BJ (cell line): ENCODE measurements at regions not wholly inside any gene's neighbourhood (a gene's known extent, or its start where the extent isn't known, plus 50 kb on each side); places are given as distances from the start of the nearest gene placed in this dataset.

ENCODE experiments used
- CTCF ChIA-PET: fragments of 350-600 bp; formaldehyde crosslinking; extraction: SDS; loops from one replicate; lab custom pipeline; 2021; ENCODE audit warnings: antibody characterized with exemption, inconsistent platforms; lab: Yijun Ruan, JAX
- POLR2A ChIA-PET: fragments of 300-600 bp; sonication (Branson Sonifier 250); formaldehyde crosslinking; extraction: SDS; loops from one replicate; lab custom pipeline; 2021; ENCODE audit warnings: antibody characterized with exemption; lab: Charles Lee
- DNase-seq: peaks from one replicate; pipeline ENCODE4 v3.0.0-alpha.2; 2011; ENCODE audit warnings: low read depth
- H3K27me3 ChIP-seq: 2 replicates; pipeline ENCODE4 v1.6.0; 2011; ENCODE audit warnings: low read length; ENCODE audit not compliant: control insufficient read depth, insufficient read depth
- H3K36me3 ChIP-seq: 2 replicates; pipeline ENCODE4 v1.5.1; 2011; ENCODE audit warnings: low read length; ENCODE audit not compliant: control insufficient read depth, insufficient read depth
- H3K4me3 ChIP-seq: 2 replicates; pipeline ENCODE4 v1.5.1; 2011; ENCODE audit warnings: low read depth, mild to moderate bottlenecking, control low read depth, low read length
- TF ChIP-seq, protein P1 (sequence below): IDR thresholded peaks from 2 replicates; pipeline ENCODE4 v1.5.1; 2011; ENCODE audit warnings: low read depth, mild to moderate bottlenecking, control low read depth, inconsistent platforms, low read length, moderate library complexity; ENCODE audit not compliant: insufficient read depth

DNA sequence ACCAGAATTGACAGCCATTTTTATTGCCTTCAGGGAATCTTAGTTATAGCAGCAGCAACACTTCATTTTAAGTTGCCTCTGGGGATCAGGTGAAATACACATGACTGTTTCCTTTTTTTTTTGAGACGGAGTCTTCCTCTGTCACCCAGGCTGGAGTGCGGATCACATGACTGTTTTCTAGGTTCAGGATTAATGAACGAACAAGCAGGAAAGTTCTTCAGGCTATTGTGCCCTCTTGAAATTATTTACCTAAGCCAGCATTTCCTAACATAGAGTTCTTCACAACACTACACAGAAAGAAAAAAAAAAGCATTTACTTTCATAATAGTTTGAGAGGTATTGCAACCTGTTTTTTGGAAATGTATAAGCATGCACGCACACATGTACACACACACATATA lies 2032.8 kb downstream of the PCDH7 start:
- TF ChIP-seq, protein P1, sequence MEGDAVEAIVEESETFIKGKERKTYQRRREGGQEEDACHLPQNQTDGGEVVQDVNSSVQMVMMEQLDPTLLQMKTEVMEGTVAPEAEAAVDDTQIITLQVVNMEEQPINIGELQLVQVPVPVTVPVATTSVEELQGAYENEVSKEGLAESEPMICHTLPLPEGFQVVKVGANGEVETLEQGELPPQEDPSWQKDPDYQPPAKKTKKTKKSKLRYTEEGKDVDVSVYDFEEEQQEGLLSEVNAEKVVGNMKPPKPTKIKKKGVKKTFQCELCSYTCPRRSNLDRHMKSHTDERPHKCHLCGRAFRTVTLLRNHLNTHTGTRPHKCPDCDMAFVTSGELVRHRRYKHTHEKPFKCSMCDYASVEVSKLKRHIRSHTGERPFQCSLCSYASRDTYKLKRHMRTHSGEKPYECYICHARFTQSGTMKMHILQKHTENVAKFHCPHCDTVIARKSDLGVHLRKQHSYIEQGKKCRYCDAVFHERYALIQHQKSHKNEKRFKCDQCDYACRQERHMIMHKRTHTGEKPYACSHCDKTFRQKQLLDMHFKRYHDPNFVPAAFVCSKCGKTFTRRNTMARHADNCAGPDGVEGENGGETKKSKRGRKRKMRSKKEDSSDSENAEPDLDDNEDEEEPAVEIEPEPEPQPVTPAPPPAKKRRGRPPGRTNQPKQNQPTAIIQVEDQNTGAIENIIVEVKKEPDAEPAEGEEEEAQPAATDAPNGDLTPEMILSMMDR, result no peak
- DNase-seq, result no peak
- ChIA-PET CTCF (no interaction called here), POLR2A (no interaction called here)
- no peaks in the 10 kb centered on the region for H3K27me3 ChIP-seq
- no peaks in the 10 kb centered on the region for H3K36me3 ChIP-seq
- H3K4me3 ChIP-seq, result no peak overlapping the region

DNA sequence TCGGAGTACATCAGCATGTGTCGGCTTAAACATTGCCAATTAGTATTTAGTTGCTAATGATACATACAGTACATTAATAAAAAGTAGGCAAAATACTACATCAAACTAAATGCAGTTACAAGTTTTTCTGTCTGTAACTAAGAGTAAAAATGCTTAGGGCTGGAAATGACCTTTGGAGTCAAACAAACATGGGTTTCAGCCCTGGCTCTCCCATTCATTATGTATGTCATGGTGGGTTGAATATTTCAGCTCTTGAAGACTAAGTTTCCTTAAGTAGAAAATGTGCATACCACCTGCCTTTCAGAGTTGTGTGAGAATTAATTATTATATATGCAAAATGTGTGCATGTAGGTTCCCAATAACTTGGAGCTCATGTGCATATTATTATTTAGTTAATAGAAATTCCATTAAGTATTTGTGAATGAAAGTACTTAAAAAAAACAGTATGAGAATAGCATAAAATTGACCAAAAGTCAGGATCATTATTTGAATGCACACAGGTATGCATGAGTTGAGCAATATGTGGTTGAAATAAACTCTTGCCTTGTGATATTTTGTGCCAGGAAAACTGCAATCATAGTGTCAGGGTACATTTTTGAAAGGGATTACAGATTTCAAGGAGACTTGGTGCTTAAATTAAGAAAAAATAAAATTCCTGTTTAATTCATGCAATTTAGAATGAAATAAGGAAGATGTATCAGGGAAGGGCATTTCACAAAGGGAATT lies 2048.7 kb downstream of the PCDH7 start:
- no peak overlapping the region for H3K4me3 ChIP-seq
- ChIA-PET POLR2A (no interaction called here), CTCF (no interaction called here)
- no peaks in the 10 kb centered on the region for H3K36me3 ChIP-seq
- TF ChIP-seq, protein P1, result no peak
- DNase-seq, result no peak
- no peaks in the 10 kb centered on the region for H3K27me3 ChIP-seq

DNA sequence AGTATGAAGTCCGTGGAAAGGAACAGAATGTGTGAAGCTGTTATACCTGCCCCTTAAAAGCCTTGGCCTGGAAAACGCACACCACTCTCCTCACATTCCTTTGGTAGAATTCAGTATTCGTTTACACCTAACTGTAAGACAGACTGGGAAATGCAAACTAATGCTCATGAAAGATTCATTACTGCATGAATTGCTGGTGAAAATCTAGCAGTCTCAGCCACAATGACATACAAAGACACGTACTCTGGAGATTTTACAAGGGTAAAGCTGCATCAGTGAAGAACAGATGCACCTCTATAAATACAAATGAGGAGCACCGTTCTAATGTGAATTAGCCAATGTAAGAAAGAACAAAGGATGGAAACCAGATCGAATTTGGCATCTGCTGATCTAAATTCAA lies 2051.3 kb downstream of the PCDH7 start:
- TF ChIP-seq, protein P1, result no peak

DNA sequence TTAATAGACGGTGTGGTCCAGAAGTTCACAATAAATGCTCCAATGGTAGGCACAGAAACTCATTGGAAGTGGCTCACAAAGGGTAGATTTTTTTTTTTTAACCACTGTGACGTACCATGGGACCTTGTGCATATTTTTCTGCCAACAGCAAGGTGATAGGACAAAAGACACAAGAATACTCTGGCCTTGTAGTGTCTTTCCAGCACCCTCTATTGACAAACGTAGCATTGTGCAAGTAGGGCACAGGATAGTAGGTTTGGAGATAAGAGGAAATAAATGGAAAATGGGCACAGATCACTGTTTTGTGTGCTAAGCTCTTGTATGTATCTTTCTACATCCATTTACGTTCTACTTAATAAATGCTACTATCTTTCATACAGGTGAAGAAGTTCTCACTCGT lies 2054.9 kb downstream of the PCDH7 start:
- CTCF ChIA-PET, result interaction anchor here (0.7 kb wide), 1 partner anchor 507 kb away, joined by 3 read pairs; no protein-coding TSS in a partner anchor
- TF ChIP-seq, protein P1, result no peak

More for the DNA sequence above, 2051.3 kb downstream of the PCDH7 start:
- POLR2A ChIA-PET, result no interaction called here
- CTCF ChIA-PET, result no interaction called here
- Histone ChIP-seq H3K36me3 (no peaks in the 10 kb centered on the region), H3K27me3 (no peaks in the 10 kb centered on the region), H3K4me3 (no peak overlapping the region)
- DNase-seq, result no peak

DNA sequence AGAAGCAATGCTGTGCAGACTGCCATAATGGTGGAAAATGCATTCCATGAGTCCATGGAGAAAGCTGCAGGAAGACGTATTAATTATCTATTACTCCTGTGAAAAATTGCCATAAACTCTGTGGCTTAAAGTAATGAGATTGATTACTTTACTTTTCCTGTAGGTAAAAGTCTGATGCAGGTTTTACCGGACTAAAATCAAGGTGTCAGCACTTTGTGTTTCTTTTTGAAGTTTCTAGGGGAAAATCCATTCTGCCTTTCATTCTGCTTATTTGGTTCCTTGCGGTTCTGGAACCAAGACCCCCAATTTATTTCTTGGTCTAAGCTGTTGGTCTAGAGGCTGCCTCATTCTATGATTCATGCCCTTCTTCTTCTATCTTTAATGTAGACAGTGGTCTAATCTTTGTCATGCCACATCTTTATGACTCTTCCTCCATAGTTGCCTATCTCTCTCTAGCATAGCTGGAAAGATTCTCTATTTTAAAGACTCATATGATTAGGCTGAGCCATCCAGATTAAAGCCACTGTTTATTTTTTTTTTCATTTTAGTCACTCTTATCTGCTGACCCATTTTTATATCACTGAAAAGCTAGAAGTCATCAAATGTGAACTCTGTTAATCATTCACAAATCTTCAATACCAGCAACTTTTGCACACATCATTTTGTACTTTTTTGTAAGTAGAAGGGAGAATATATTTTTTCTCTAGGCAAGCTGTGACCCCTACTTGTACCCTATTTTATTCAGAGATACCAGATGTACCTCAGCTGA lies 2056.4 kb downstream of the PCDH7 start:
- CTCF ChIA-PET, result interaction anchor here (0.9 kb wide), 2 partner anchors 17 to 39 kb away, joined by 3 read pairs; no protein-coding TSS in a partner anchor
- TF ChIP-seq, protein P1, result no peak
- POLR2A ChIA-PET, result no interaction called here
- H3K36me3 ChIP-seq, result no peaks in the 10 kb centered on the region
- no peaks in the 10 kb centered on the region for H3K27me3 ChIP-seq
- no peak for DNase-seq
- no peak overlapping the region for H3K4me3 ChIP-seq

More for the DNA sequence above, 2054.9 kb downstream of the PCDH7 start:
- Histone ChIP-seq H3K27me3 (no peaks in the 10 kb centered on the region), H3K36me3 (no peaks in the 10 kb centered on the region), H3K4me3 (no peak overlapping the region)
- POLR2A ChIA-PET, result no interaction called here
- no peak for DNase-seq
